ENCODE measurements at regions not wholly inside any gene's neighbourhood (a gene's known extent, or its start where the extent isn't known, plus 50 kb on each side); places are given as distances from the start of the nearest gene placed in this dataset.
"Not testable (repeated sequence)": the region's sequence is repeated elsewhere in the genome, so short reads cannot be mapped to it uniquely, and the experiment has no call there.

DNA sequence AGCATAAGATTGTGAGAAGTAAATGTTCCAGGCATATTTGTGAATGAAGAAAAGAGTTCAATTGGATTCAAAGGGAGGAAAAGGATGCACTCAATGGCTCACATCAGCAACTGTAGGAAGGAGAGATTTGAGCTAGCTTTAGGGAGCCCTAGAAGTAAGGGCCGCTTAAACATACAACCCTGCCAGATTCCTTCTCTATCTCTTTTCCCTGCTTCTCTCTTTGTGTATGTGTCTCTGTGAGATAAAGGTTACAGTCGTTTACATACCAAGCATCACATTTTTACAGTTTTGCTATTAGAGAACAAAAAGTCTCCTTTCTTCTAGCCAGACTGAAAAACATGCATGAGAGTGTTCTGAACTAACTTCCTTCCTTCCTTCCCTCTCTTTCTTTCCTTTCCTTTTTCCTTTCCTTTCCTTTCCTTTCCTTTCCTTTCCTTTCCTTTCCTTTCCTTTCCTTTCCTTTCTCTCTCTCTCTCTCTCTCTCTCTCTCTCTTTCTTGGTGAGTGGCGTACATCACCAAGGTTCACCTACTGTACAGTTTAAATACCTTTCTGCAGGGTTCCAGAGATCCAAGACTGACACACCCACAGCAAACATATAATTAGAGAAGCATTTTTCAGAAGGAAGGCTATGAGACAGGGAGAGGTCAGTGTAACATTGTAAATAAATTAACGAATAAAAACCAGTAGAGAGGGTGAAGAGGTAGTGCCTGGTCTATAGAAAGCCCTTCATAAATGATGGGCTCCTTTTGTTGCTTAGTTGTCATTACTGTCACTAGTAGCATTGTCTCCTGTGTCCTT lies 240.4 kb downstream of the ARL4A start:
- intact Hi-C loops (cut with micrococcal nuclease; ENCODE audit: unreplicated experiment): no loop called here
- ChIA-PET CTCF (no interaction called here), POLR2A (ENCODE audit: low non-redundant PET) (no interaction called here)
- no peak for DNase-seq (ENCODE audit: low spot score)
- no peaks in the 10 kb centered on the region for H3K9me3 ChIP-seq (ENCODE audit: low read depth, low read length, poor library complexity, severe bottlenecking)
- peaks cover 61% of the 10 kb centered on the region for H3K27me3 ChIP-seq (replicated peaks; ENCODE audit: insufficient read depth, low read depth, low read length, poor library complexity)
- no peak overlapping the region for H3K4me3 ChIP-seq (ENCODE audit: low read depth, low read length, poor library complexity, severe bottlenecking)
- no TSS peak for BruUV-seq (replicated peaks)
- no peaks in the 10 kb centered on the region for H3K36me3 ChIP-seq (ENCODE audit: insufficient read depth, low read length, poor library complexity, severe bottlenecking)
- TF ChIP-seq EZH2 (IDR thresholded peaks at IDR 0.05; ENCODE audit: borderline replicate concordance, low read depth, low read length, poor library complexity, severe bottlenecking): no peak
- no peak for TF ChIP-seq CTCF (conservative IDR thresholded peaks at IDR 0.05; ENCODE audit: low read depth, low read length)
- H3K4me1 ChIP-seq (ENCODE audit: insufficient read depth, low read length, poor library complexity, severe bottlenecking): no peaks in the 10 kb centered on the region
- H3K27ac ChIP-seq (ENCODE audit: low read depth, low read length, poor library complexity, severe bottlenecking): no peak overlapping the region

DNA sequence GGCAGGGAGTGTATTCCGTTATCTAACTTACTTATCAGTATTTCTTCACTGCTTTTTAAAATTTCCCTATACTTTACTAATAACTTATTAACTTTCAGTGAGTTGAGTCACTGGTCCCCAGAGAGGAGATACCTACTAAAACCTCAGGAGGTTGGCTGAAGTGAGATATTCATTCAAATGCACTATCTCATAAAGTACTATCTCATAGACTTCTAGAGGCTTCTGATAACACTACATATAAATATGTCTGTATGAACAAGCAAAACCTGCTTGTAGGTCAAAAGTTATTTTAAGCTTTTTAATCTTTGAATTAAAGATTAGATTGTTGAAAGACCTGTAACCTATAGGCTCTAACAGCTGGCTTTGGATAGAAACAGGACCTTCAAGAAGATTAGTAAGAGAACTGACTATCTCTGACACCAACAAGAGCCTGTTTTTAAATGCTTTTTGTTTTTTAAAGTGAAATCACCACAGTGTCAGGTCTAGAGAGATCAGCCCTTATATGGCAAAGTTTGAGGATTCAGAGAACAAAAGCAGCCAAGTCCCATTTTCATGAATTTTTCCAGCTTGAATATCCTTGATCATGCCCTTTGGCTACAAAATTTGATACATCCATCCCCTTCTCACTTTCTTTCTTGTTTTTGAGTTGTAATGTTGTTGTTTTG lies 242.2 kb downstream of the ARL4A start:
- intact Hi-C loops (cut with micrococcal nuclease; ENCODE audit: unreplicated experiment): no loop called here
- ChIA-PET CTCF (no interaction called here), POLR2A (ENCODE audit: low non-redundant PET) (no interaction called here)
- TF ChIP-seq EZH2 (IDR thresholded peaks at IDR 0.05; ENCODE audit: borderline replicate concordance, low read depth, low read length, poor library complexity, severe bottlenecking) (no peak), CTCF (conservative IDR thresholded peaks at IDR 0.05; ENCODE audit: low read depth, low read length) (no peak)
- BruUV-seq (replicated peaks): no TSS peak
- peaks cover 70% of the 10 kb centered on the region for H3K27me3 ChIP-seq (replicated peaks; ENCODE audit: insufficient read depth, low read depth, low read length, poor library complexity)
- H3K36me3 ChIP-seq (ENCODE audit: insufficient read depth, low read length, poor library complexity, severe bottlenecking): no peaks in the 10 kb centered on the region
- no peaks in the 10 kb centered on the region for H3K4me1 ChIP-seq (ENCODE audit: insufficient read depth, low read length, poor library complexity, severe bottlenecking)
- no peak overlapping the region for H3K27ac ChIP-seq (ENCODE audit: low read depth, low read length, poor library complexity, severe bottlenecking)
- H3K9me3 ChIP-seq (ENCODE audit: low read depth, low read length, poor library complexity, severe bottlenecking): no peaks in the 10 kb centered on the region
- DNase-seq (ENCODE audit: low spot score): no peak
- H3K4me3 ChIP-seq (ENCODE audit: low read depth, low read length, poor library complexity, severe bottlenecking): no peak overlapping the region

DNA sequence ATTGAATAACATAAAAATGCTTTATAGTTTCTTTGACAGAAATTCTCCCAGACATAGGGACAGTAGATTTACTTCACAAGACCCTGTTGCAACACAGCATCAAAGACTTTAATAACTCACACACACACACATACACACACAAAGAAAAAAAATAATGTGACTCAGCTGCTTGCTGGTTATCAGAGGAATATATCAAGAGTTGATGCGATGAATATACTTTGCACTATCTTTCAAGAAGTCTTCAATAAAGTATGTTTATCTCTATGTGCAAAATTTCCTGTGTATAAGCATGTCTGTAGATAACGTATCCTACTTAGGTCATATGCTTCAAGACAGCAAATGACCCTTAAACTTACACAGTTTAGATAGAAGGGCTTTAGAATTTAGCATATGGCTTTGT lies 243.1 kb downstream of the ARL4A start:
- DNase-seq (ENCODE audit: low spot score): no peak
- intact Hi-C loops (cut with micrococcal nuclease; ENCODE audit: unreplicated experiment): no loop called here
- Histone ChIP-seq H3K4me3 (ENCODE audit: low read depth, low read length, poor library complexity, severe bottlenecking) (no peak overlapping the region), H3K27me3 (replicated peaks; ENCODE audit: insufficient read depth, low read depth, low read length, poor library complexity) (peaks cover 75% of the 10 kb centered on the region), H3K36me3 (ENCODE audit: insufficient read depth, low read length, poor library complexity, severe bottlenecking) (no peaks in the 10 kb centered on the region), H3K9me3 (ENCODE audit: low read depth, low read length, poor library complexity, severe bottlenecking) (no peaks in the 10 kb centered on the region), H3K4me1 (ENCODE audit: insufficient read depth, low read length, poor library complexity, severe bottlenecking) (no peaks in the 10 kb centered on the region), H3K27ac (ENCODE audit: low read depth, low read length, poor library complexity, severe bottlenecking) (no peak overlapping the region)
- POLR2A ChIA-PET (ENCODE audit: low non-redundant PET): no interaction called here
- no TSS peak for BruUV-seq (replicated peaks)
- CTCF ChIA-PET: no interaction called here
- TF ChIP-seq EZH2 (IDR thresholded peaks at IDR 0.05; ENCODE audit: borderline replicate concordance, low read depth, low read length, poor library complexity, severe bottlenecking) (no peak), CTCF (conservative IDR thresholded peaks at IDR 0.05; ENCODE audit: low read depth, low read length) (no peak)

DNA sequence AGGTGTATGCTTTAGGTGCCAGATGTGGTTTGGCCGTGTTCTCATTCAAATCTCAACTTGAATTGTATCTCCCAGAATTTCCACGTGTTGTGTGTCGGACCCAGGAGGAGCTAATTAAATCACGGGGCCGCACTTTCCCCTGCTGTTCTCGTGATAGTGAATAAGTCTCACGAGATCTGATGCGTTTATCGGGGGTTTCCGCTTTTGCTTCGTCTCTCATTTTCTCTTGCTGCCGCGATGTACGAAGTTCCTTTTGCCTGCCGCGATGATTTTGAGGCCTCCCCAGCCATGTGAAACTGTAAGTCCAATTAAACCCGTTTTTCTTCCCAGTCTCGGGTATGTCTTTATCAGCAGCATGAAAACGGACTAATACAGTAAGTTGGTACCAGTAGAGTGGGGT lies 244.0 kb downstream of the ARL4A start:
- H3K27ac ChIP-seq (ENCODE audit: low read depth, low read length, poor library complexity, severe bottlenecking); H3K9me3 ChIP-seq (ENCODE audit: low read depth, low read length, poor library complexity, severe bottlenecking); intact Hi-C loops (cut with micrococcal nuclease; ENCODE audit: unreplicated experiment); POLR2A ChIA-PET (ENCODE audit: low non-redundant PET); DNase-seq (ENCODE audit: low spot score); BruUV-seq (replicated peaks); H3K36me3 ChIP-seq (ENCODE audit: insufficient read depth, low read length, poor library complexity, severe bottlenecking); H3K4me3 ChIP-seq (ENCODE audit: low read depth, low read length, poor library complexity, severe bottlenecking); CTCF ChIA-PET; H3K4me1 ChIP-seq (ENCODE audit: insufficient read depth, low read length, poor library complexity, severe bottlenecking): not testable (repeated sequence)
- H3K27me3 ChIP-seq (replicated peaks; ENCODE audit: insufficient read depth, low read depth, low read length, poor library complexity): peaks cover 71% of the 10 kb centered on the region
